ENCODE measurements at regions not wholly inside any gene's neighbourhood (a gene's known extent, or its start where the extent isn't known, plus 50 kb on each side); places are given as distances from the start of the nearest gene placed in this dataset.

- no peak overlapping the region for H3K4me3 ChIP-seq (ENCODE audit: low read depth, low read length)
- no peak for DNase-seq (ENCODE audit: low read depth)
- TF ChIP-seq CTCF (IDR thresholded peaks at IDR 0.05; ENCODE audit: control insufficient read depth, extremely low read depth, insufficient read depth): no peak
Observed at GRCh38 chr14:97546491-97547230, 749.5 kb downstream of the VRK1 start.

- TF ChIP-seq CTCF (IDR thresholded peaks at IDR 0.05; ENCODE audit: control insufficient read depth, extremely low read depth, insufficient read depth): no peak
- no peak overlapping the region for H3K4me3 ChIP-seq (ENCODE audit: low read depth, low read length)
- DNase-seq (ENCODE audit: low read depth): no peak
Observed at GRCh38 chr14:97550463-97550862, 753.3 kb downstream of the VRK1 start.

GRCh38 chr14:97554597-97554996, 757.4 kb downstream of the VRK1 start:
- no peak overlapping the region for H3K4me3 ChIP-seq (ENCODE audit: low read depth, low read length)
- no peak for TF ChIP-seq CTCF (IDR thresholded peaks at IDR 0.05; ENCODE audit: control insufficient read depth, extremely low read depth, insufficient read depth)
- DNase-seq (ENCODE audit: low read depth): no peak

GRCh38 chr14:97564334-97564733, 767.2 kb downstream of the VRK1 start:
- no peak overlapping the region for H3K4me3 ChIP-seq (ENCODE audit: low read depth, low read length)
- no peak for DNase-seq (ENCODE audit: low read depth)
- no peak for TF ChIP-seq CTCF (IDR thresholded peaks at IDR 0.05; ENCODE audit: control insufficient read depth, extremely low read depth, insufficient read depth)

- TF ChIP-seq CTCF (IDR thresholded peaks at IDR 0.05; ENCODE audit: control insufficient read depth, extremely low read depth, insufficient read depth): no peak
- no peak overlapping the region for H3K4me3 ChIP-seq (ENCODE audit: low read depth, low read length)
- DNase-seq (ENCODE audit: low read depth): no peak
Observed at GRCh38 chr14:97571201-97571600, 774.0 kb downstream of the VRK1 start.

GRCh38 chr14:97571866-97572555, 774.8 kb downstream of the VRK1 start:
- no peak for TF ChIP-seq CTCF (IDR thresholded peaks at IDR 0.05; ENCODE audit: control insufficient read depth, extremely low read depth, insufficient read depth)
- DNase-seq (ENCODE audit: low read depth): no peak
- no peak overlapping the region for H3K4me3 ChIP-seq (ENCODE audit: low read depth, low read length)

Data from LNCaP clone FGC (cell line).